HG03280 (cell line): ENCODE measurements at regions not wholly inside any gene's neighbourhood (a gene's known extent, or its start where the extent isn't known, plus 50 kb on each side); places are given as distances from the start of the nearest gene placed in this dataset.

Source experiments
- ATAC-seq: cut with Tn5 transposase; IDR thresholded peaks from one replicate; pipeline ENCODE4 v1.9.1; 2021; ENCODE audit warnings: mild to moderate bottlenecking, moderate library complexity; ENCODE audit not compliant: unreplicated experiment

- ATAC-seq: no peak
Measured at GRCh38 chr2:111629983-111630382, 254.0 kb downstream of the ANAPC1 start.

GRCh38 chr2:111632661-111633060 lies 251.3 kb downstream of the ANAPC1 start:
- no peak for ATAC-seq

GRCh38 chr2:111633189-111633588 lies 250.8 kb downstream of the ANAPC1 start:
- no peak for ATAC-seq

GRCh38 chr2:111633643-111634042 lies 250.3 kb downstream of the ANAPC1 start:
- ATAC-seq: no peak

GRCh38 chr2:111634050-111634794 lies 249.8 kb downstream of the ANAPC1 start:
- ATAC-seq: no peak

- ATAC-seq: no peak
Measured at GRCh38 chr2:111634995-111635538, 248.9 kb downstream of the ANAPC1 start.

- no peak for ATAC-seq
Measured at GRCh38 chr2:111636905-111637304, 247.1 kb downstream of the ANAPC1 start.

GRCh38 chr2:111638274-111638877 lies 245.6 kb downstream of the ANAPC1 start:
- no peak for ATAC-seq

- ATAC-seq: no peak
Measured at GRCh38 chr2:111640480-111640879, 243.5 kb downstream of the ANAPC1 start.

GRCh38 chr2:111642586-111643327 lies 241.2 kb downstream of the ANAPC1 start:
- no peak for ATAC-seq

GRCh38 chr2:111643759-111644158 lies 240.2 kb downstream of the ANAPC1 start:
- ATAC-seq: no peak

GRCh38 chr2:111647359-111647758 lies 236.6 kb downstream of the ANAPC1 start:
- no peak for ATAC-seq

GRCh38 chr2:111652038-111652437 lies 232.0 kb downstream of the ANAPC1 start:
- no peak for ATAC-seq

GRCh38 chr2:111652681-111653080 lies 231.3 kb downstream of the ANAPC1 start:
- ATAC-seq: no peak

- ATAC-seq: no peak
Measured at GRCh38 chr2:111653103-111653624, 230.8 kb downstream of the ANAPC1 start.

- ATAC-seq: no peak
Measured at GRCh38 chr2:111653913-111654312, 230.1 kb downstream of the ANAPC1 start.

GRCh38 chr2:111654829-111655228 lies 229.2 kb downstream of the ANAPC1 start:
- ATAC-seq: no peak

GRCh38 chr2:111656436-111656835 lies 227.6 kb downstream of the ANAPC1 start:
- ATAC-seq: no peak

- no peak for ATAC-seq
Measured at GRCh38 chr2:111656894-111657293, 227.1 kb downstream of the ANAPC1 start.

- no peak for ATAC-seq
Measured at GRCh38 chr2:111657351-111657975, 226.5 kb downstream of the ANAPC1 start.
